Brain microvascular endothelial cell (primary cell): ENCODE measurements at regions not wholly inside any gene's neighbourhood (a gene's known extent, or its start where the extent isn't known, plus 50 kb on each side); places are given as distances from the start of the nearest gene placed in this dataset.

Experiments
- DNase-seq: peaks from one replicate; pipeline ENCODE4 v3.0.0-alpha.2; 2020
- H3K27ac ChIP-seq: fragments of 250-450 bp; sonication (Bioruptor Pico); 2 replicates; pipeline ENCODE4 v1.5.1; 2020; ENCODE audit warnings: mild to moderate bottlenecking, moderate library complexity
- H3K27me3 ChIP-seq: fragments of 250-450 bp; sonication (Bioruptor Pico); replicated peaks from 2 replicates; pipeline ENCODE4 v1.5.1; 2020; ENCODE audit warnings: mild to moderate bottlenecking
- H3K36me3 ChIP-seq: fragments of 250-450 bp; sonication (Bioruptor Pico); replicated peaks from 2 replicates; pipeline ENCODE4 v1.5.1; 2020; ENCODE audit warnings: mild to moderate bottlenecking
- H3K4me3 ChIP-seq: 2 replicates; pipeline ENCODE4 v1.5.1; 2011; ENCODE audit warnings: low read depth, mild to moderate bottlenecking, control low read depth, low read length, moderate library complexity
- CTCF ChIP-seq: IDR thresholded peaks from 2 replicates; pipeline ENCODE4 v1.5.1; 2011; ENCODE audit warnings: low read depth, mild to moderate bottlenecking, moderate library complexity, low read length, control low read depth, inconsistent platforms; ENCODE audit errors: missing control alignments
- in situ Hi-C: cut with HindIII; loops from 2 replicates; pipeline ENCODE4 v1.10.0; 2017; ENCODE audit warnings: low sequenced_read_pairs, low pct_ligation_motif_present

GRCh38 chr4:100083289-100083688 is 107.0 kb downstream of the DDIT4L start:
- no peak for TF ChIP-seq CTCF
- DNase-seq, result no peak
- H3K36me3 ChIP-seq, result no peaks in the 10 kb centered on the region
- no peak overlapping the region for H3K27ac ChIP-seq
- in situ Hi-C loops, result no loop called here
- H3K27me3 ChIP-seq, result no peaks in the 10 kb centered on the region
- no peak overlapping the region for H3K4me3 ChIP-seq

- DNase-seq, result no peak
- in situ Hi-C loops, result no loop called here
- no peak overlapping the region for H3K27ac ChIP-seq
- no peak for TF ChIP-seq CTCF
- H3K36me3 ChIP-seq, result no peaks in the 10 kb centered on the region
- no peak overlapping the region for H3K4me3 ChIP-seq
- H3K27me3 ChIP-seq, result no peaks in the 10 kb centered on the region
These were observed 107.4 kb downstream of the DDIT4L start for GRCh38 chr4:100082852-100083251.

GRCh38 chr4:100081491-100081890 is 108.8 kb downstream of the DDIT4L start:
- Histone ChIP-seq H3K4me3 (no peak overlapping the region), H3K27me3 (no peaks in the 10 kb centered on the region), H3K27ac (no peak overlapping the region), H3K36me3 (no peaks in the 10 kb centered on the region)
- no peak for DNase-seq
- in situ Hi-C loops, result no loop called here
- no peak for TF ChIP-seq CTCF

- no peak for TF ChIP-seq CTCF
- Histone ChIP-seq H3K27ac (no peak overlapping the region), H3K36me3 (no peaks in the 10 kb centered on the region), H3K27me3 (no peaks in the 10 kb centered on the region), H3K4me3 (no peak overlapping the region)
- in situ Hi-C loops, result no loop called here
- no peak for DNase-seq
These were observed 111.0 kb downstream of the DDIT4L start for GRCh38 chr4:100079264-100079663.

GRCh38 chr4:100076753-100077152 is 113.5 kb downstream of the DDIT4L start:
- Histone ChIP-seq H3K4me3 (no peak overlapping the region), H3K27ac (no peak overlapping the region)
- in situ Hi-C loops, result no loop called here

More at GRCh38 chr4:100076753-100077152, 113.5 kb downstream of the DDIT4L start:
- Histone ChIP-seq H3K36me3 (no peaks in the 10 kb centered on the region), H3K27me3 (no peaks in the 10 kb centered on the region)
- no peak for DNase-seq
- TF ChIP-seq CTCF, result no peak
